GM12878 (cell line): ENCODE measurements at regions not wholly inside any gene's neighbourhood (a gene's known extent, or its start where the extent isn't known, plus 50 kb on each side); places are given as distances from the start of the nearest gene placed in this dataset.

Experiments used
- ATAC-seq: fragments of 200-7000 bp; cut with Tn5 transposase; 3 replicates; pipeline ENCODE4 v1.9.1; 2020; ENCODE audit warnings: mild to moderate bottlenecking, moderate library complexity
- BruUV-seq: library from RNA; stranded (reverse); fragments of 400-500 nt; replicated peaks from 2 replicates; lab custom pipeline; 2021; lab: Mats Ljungman, UMichigan
- CTCF ChIA-PET: fragments of 300-600 bp; sonication (Branson Sonifier 250); formaldehyde crosslinking; extraction: SDS; loops from one replicate; lab custom pipeline; 2021; ENCODE audit warnings: inconsistent platforms; lab: Yijun Ruan, JAX
- POLR2A ChIA-PET: fragments of 350-600 bp; formaldehyde crosslinking; extraction: SDS; loops from one replicate; lab custom pipeline; 2021; ENCODE audit warnings: inconsistent platforms; lab: Charles Lee
- RAD21 ChIA-PET: fragments of 300-600 bp; sonication (Branson Sonifier 250); formaldehyde crosslinking; loops from one replicate; lab custom pipeline; 2023; ENCODE audit warnings: antibody characterized with exemption; ENCODE audit not compliant: unreplicated experiment; lab: Charles Lee
- SMC1A ChIA-PET: fragments of 300-600 bp; sonication (Branson Sonifier 250); formaldehyde crosslinking; loops from one replicate; lab custom pipeline; 2023; ENCODE audit not compliant: unreplicated experiment, uncharacterized antibody; lab: Charles Lee
- DNase-seq: peaks from one replicate; pipeline ENCODE4 v3.0.0-alpha.2; 2011; ENCODE audit warnings: low read depth, low spot score
- FAIRE-seq: peaks from 3 replicates; lab custom pipeline; 2011; peaks lifted over from hg19 to GRCh38; lab: Jason Lieb, UNC
- H2AFZ ChIP-seq: 2 replicates; pipeline ENCODE4 v1.6.0; 2011; ENCODE audit warnings: low read depth, low read length, control low read depth; ENCODE audit not compliant: control insufficient read depth
- H3K27ac ChIP-seq: 2 replicates; pipeline ENCODE4 v1.5.1; 2011; ENCODE audit warnings: control low read depth; ENCODE audit not compliant: control insufficient read depth, insufficient read depth
- H3K27me3 ChIP-seq, 2 experiments: replicated peaks in 1 of 2; 2 replicates each; pipeline versions ENCODE4 v1.6.0 to v1.6.1; 2011; ENCODE audit warnings: low read length in 1 of 2; ENCODE audit not compliant: control insufficient read depth in 2 of 2, insufficient read depth in 2 of 2
- H3K36me3 ChIP-seq, 2 experiments: 2 replicates each; pipeline ENCODE4 v1.5.1; 2011; ENCODE audit warnings: low read length in 1 of 2; ENCODE audit not compliant: control insufficient read depth in 2 of 2, insufficient read depth in 2 of 2
- H3K4me1 ChIP-seq: 2 replicates; pipeline ENCODE4 v1.6.1; 2011; ENCODE audit warnings: mild to moderate bottlenecking, low read length, moderate library complexity, mixed read lengths; ENCODE audit not compliant: control insufficient read depth, insufficient read depth
- H3K4me2 ChIP-seq: 2 replicates; pipeline ENCODE4 v1.6.0; 2011; ENCODE audit warnings: control low read depth; ENCODE audit not compliant: control insufficient read depth, insufficient read depth
- H3K4me3 ChIP-seq: fragments of 200-600 bp; sonication (generic); 2 replicates; pipeline ENCODE4 v1.5.1; 2016
- H3K79me2 ChIP-seq: 2 replicates; pipeline ENCODE4 v1.6.0; 2011; ENCODE audit warnings: low read length; ENCODE audit not compliant: control insufficient read depth, insufficient read depth
- H3K9ac ChIP-seq: 2 replicates; pipeline ENCODE4 v1.8.0; 2011; ENCODE audit warnings: low read length, control low read depth, mixed read lengths; ENCODE audit not compliant: control insufficient read depth, insufficient read depth
- H3K9me3 ChIP-seq: replicated peaks from 3 replicates; pipeline ENCODE4 v1.5.1; 2011; ENCODE audit warnings: mild to moderate bottlenecking, low read length; ENCODE audit not compliant: control insufficient read depth, insufficient read depth
- H4K20me1 ChIP-seq: 2 replicates; pipeline ENCODE4 v1.6.0; 2011; ENCODE audit not compliant: control insufficient read depth, insufficient read depth
- BCLAF1 ChIP-seq: fragments of 450-650 bp; IDR thresholded peaks from 2 replicates; pipeline ENCODE4 v1.6.1; 2017; ENCODE audit warnings: antibody characterized with exemption, mild to moderate bottlenecking, moderate library complexity
- CHD1 ChIP-seq: IDR thresholded peaks from 2 replicates; pipeline ENCODE4 v1.6.1; 2012; ENCODE audit warnings: low read depth, low read length, improper control_type of control experiment
- HDGF ChIP-seq: fragments of 450-650 bp; IDR thresholded peaks from 2 replicates; pipeline ENCODE4 v1.6.1; 2016; ENCODE audit warnings: antibody characterized with exemption
- NBN ChIP-seq: fragments of 450-650 bp; IDR thresholded peaks from 2 replicates; pipeline ENCODE4 v1.6.1; 2016
- NKRF ChIP-seq: fragments of 450-650 bp; conservative IDR thresholded peaks from 2 replicates; pipeline ENCODE4 v1.6.1; 2017; ENCODE audit warnings: mild to moderate bottlenecking, moderate library complexity
- NR2C1 ChIP-seq: fragments of 450-650 bp; IDR thresholded peaks from 2 replicates; pipeline ENCODE4 v1.6.1; 2017; ENCODE audit warnings: antibody characterized with exemption, mild to moderate bottlenecking, moderate library complexity
- PAX5 ChIP-seq: IDR thresholded peaks from 2 replicates; pipeline ENCODE4 v1.6.1; 2011; ENCODE audit warnings: low read depth, low read length, borderline replicate concordance
- PRDM15 ChIP-seq: fragments of 450-650 bp; formaldehyde crosslinking; IDR thresholded peaks from 2 replicates; pipeline ENCODE4 v1.4.0; 2020; ENCODE audit warnings: mild to moderate bottlenecking, moderate library complexity
- SP1 ChIP-seq: IDR thresholded peaks from one replicate; pipeline ENCODE4 v1.6.1; 2011; ENCODE audit warnings: low read depth, low read length
- ZBTB40 ChIP-seq: fragments of 450-650 bp; IDR thresholded peaks from 2 replicates; pipeline ENCODE4 v1.6.1; 2016; ENCODE audit warnings: mild to moderate bottlenecking, moderate library complexity, borderline replicate concordance
- WGBS: methylation state at CpG from one replicate; pipeline ENCODE4 v1.1.6; 2016; ENCODE audit warnings: low lambda C conversion rate; ENCODE audit not compliant: insufficient replicate concordance, insufficient coverage; ENCODE audit errors: missing lambda C conversion rate; 5-methylcytosine and 5-hydroxymethylcytosine counted together
- in situ Hi-C: fragments of 300-500 bp; cut with MboI; formaldehyde crosslinking; loops from 9 replicates; pipeline ENCODE4 v1.14.3; 2018; ENCODE audit warnings: mixed read lengths
- intact Hi-C: fragments of 100-400 bp; cut with micrococcal nuclease; formaldehyde crosslinking; loops from one replicate; pipeline ENCODE4 v1.14.2; 2022; ENCODE audit not compliant: unreplicated experiment

- TF ChIP-seq BCLAF1, result no peak
- no peak for TF ChIP-seq NBN
- TF ChIP-seq HDGF, result no peak
- no peak for TF ChIP-seq NKRF
Observed at GRCh38 chr5:54704333-54704732, 186.8 kb downstream of the SNX18 start (continued).

- in situ Hi-C loops, result no loop called here
- ATAC-seq (no peak), DNase-seq (no peak), FAIRE-seq (no peak)
- Histone ChIP-seq H3K79me2 (no peaks in the 10 kb centered on the region), H3K27me3 (peaks cover 0 to 2% of the 10 kb centered on the region in 2 experiments; a peak in 2 of 4 replicates), H4K20me1 (no peaks in the 10 kb centered on the region), H3K36me3 (no peaks in the 10 kb centered on the region), H3K4me1 (no peaks in the 10 kb centered on the region), H3K4me2 (no peak overlapping the region), H3K27ac (no peak overlapping the region), H3K9me3 (no peaks in the 10 kb centered on the region), H2AFZ (no peak overlapping the region), H3K4me3 (no peak overlapping the region), H3K9ac (no peak overlapping the region)
- CTCF ChIA-PET, result no interaction called here
- BruUV-seq, result no TSS peak
- 60% methylated on average over 10 of the region's 10 CpGs for WGBS
- SMC1A ChIA-PET, result no interaction called here
- RAD21 ChIA-PET, result no interaction called here
- intact Hi-C loops, result no loop called here
- POLR2A ChIA-PET, result no interaction called here
- TF ChIP-seq PRDM15 (CRISPR knock-in tag) (no peak), CHD1 (no peak), PAX5 (no peak), NR2C1 (no peak), ZBTB40 (no peak), SP1 (no peak)
Observed at GRCh38 chr5:54703565-54704255, 186.2 kb downstream of the SNX18 start.
